IPS-18a (cell line): ENCODE measurements at regions not wholly inside any gene's neighbourhood (a gene's known extent, or its start where the extent isn't known, plus 50 kb on each side); places are given as distances from the start of the nearest gene placed in this dataset.

Source experiments
- H3K27ac ChIP-seq: one replicate; pipeline ENCODE4 v1.5.1; 2013; ENCODE audit warnings: low read length
- H3K27me3 ChIP-seq: one replicate; pipeline ENCODE4 v1.6.1; 2013; ENCODE audit warnings: mild to moderate bottlenecking, low read length; ENCODE audit not compliant: control insufficient read depth, insufficient read depth
- H3K36me3 ChIP-seq: one replicate; pipeline ENCODE4 v1.6.1; 2013; ENCODE audit warnings: low read depth, low read length; ENCODE audit not compliant: control insufficient read depth
- H3K4me1 ChIP-seq: one replicate; pipeline ENCODE4 v1.6.1; 2013; ENCODE audit warnings: low read depth, low read length; ENCODE audit not compliant: control insufficient read depth
- H3K4me3 ChIP-seq: one replicate; pipeline ENCODE4 v1.5.1; 2013; ENCODE audit warnings: low read length
- H3K9ac ChIP-seq: one replicate; pipeline ENCODE4 v1.6.1; 2013; ENCODE audit warnings: mild to moderate bottlenecking, low read length, moderate library complexity
- H3K9me3 ChIP-seq: one replicate; pipeline ENCODE4 v1.6.1; 2013; ENCODE audit warnings: low read depth, low read length; ENCODE audit not compliant: control insufficient read depth

DNA sequence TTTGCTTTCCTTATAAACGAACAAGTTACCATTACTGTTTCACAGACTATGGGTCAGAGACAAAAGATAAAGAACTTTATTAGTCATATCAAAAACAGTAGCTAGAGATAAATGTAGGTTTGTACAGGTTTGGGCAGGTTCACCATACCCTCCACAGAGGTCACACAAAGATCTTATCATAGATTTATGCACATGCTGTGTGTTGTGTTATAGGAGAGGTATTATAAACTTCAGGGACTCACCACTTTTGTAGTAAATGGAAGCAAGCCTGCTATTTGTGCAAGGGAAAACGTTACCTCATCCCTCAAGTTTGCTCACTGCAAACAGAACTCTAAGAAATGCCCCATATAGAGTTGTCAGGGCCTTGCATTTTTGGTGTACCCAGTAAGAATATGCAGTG is 584.5 kb upstream of the LRRTM1 start:
- Histone ChIP-seq H3K27ac (no peak overlapping the region), H3K9me3 (no peaks in the 10 kb centered on the region)

DNA sequence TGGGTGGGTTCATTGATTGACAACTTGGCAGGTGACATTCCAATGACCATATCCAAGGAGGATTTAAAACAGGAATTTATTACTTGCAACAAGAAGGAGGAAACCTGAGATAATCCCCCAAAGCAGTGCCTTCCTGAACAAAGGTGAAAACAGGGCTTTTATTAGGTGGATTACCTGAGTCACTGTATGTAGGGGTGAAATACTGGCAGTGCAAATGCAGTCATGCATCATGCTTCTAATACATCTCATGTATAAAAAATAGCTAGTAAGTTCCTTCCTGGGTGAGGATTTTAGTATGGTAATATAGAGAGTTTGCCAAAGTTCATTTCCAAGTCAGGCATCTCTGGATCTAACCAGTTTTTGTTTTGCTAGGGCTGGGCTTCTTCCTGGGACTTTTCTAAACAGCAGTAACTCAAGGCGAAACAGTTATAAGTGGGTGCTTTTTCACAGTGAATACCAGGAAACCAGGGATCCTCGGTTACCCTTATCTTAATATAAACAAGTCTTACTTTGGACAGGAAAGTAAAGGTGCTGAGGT is 583.4 kb upstream of the LRRTM1 start:
- Histone ChIP-seq H3K4me3 (no peak overlapping the region), H3K36me3 (no peaks in the 10 kb centered on the region), H3K9ac (no peak overlapping the region), H3K9me3 (no peaks in the 10 kb centered on the region), H3K4me1 (no peaks in the 10 kb centered on the region), H3K27me3 (no peaks in the 10 kb centered on the region), H3K27ac (no peak overlapping the region)

More for the DNA sequence above, 584.5 kb upstream of the LRRTM1 start:
- no peaks in the 10 kb centered on the region for H3K4me1 ChIP-seq
- H3K4me3 ChIP-seq, result no peak overlapping the region
- no peaks in the 10 kb centered on the region for H3K27me3 ChIP-seq
- no peaks in the 10 kb centered on the region for H3K36me3 ChIP-seq
- no peak overlapping the region for H3K9ac ChIP-seq

DNA sequence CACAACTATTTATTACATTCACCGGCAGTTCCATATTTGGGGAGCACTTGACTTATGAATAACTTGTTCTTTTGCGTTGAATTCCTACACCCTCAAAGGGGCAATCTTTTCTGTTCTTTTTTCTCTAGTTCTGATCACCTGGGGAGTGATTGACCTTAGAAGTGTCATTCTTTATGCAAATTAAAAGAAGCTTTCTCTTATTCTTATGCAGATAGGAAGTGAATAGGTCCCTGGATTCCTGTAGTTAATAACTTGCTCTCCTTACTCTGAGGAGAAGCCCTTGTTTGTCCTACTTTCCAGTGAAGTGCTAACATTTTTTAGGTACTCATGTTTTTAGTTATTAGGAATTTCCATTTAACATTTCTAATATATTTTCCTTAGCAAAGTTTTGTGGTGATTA is 569.8 kb upstream of the LRRTM1 start:
- Histone ChIP-seq H3K27ac (peak overlapping the region; percentile 28), H3K27me3 (no peaks in the 10 kb centered on the region), H3K9me3 (no peaks in the 10 kb centered on the region), H3K4me3 (peak overlapping the region; percentile 18), H3K36me3 (no peaks in the 10 kb centered on the region), H3K9ac (no peak overlapping the region), H3K4me1 (peaks cover 31% of the 10 kb centered on the region)

DNA sequence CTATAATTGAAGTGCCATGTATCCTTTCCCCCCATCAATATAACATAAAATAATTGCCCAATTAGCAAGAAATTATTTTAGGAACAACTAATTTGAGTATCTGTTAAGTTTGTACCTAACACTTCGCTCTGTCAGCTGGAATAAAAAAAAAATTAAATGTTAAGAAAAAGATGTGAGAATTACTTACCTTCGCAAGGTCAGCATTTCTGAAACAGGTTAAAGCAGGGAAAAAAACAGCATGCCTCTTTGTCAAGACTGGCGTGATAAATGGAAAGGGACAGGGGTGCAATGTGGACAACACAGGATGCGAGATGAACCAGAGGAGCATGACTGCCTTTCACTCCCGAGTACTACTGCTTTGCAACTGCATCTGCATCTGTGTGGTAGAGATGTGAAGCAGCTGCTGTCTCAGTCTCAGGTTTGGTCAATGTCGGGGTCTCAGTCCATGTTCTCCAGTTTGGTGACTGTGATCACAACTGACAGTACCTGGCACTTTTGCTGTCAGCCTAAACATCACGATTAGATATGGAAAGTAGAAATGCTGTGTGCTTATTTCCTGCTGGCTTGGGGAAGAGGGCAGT is 565.4 kb upstream of the LRRTM1 start:
- Histone ChIP-seq H3K4me3 (no peak overlapping the region), H3K27me3 (no peaks in the 10 kb centered on the region), H3K9me3 (no peaks in the 10 kb centered on the region), H3K27ac (no peak overlapping the region), H3K9ac (no peak overlapping the region), H3K36me3 (no peaks in the 10 kb centered on the region), H3K4me1 (peaks cover 24% of the 10 kb centered on the region)

DNA sequence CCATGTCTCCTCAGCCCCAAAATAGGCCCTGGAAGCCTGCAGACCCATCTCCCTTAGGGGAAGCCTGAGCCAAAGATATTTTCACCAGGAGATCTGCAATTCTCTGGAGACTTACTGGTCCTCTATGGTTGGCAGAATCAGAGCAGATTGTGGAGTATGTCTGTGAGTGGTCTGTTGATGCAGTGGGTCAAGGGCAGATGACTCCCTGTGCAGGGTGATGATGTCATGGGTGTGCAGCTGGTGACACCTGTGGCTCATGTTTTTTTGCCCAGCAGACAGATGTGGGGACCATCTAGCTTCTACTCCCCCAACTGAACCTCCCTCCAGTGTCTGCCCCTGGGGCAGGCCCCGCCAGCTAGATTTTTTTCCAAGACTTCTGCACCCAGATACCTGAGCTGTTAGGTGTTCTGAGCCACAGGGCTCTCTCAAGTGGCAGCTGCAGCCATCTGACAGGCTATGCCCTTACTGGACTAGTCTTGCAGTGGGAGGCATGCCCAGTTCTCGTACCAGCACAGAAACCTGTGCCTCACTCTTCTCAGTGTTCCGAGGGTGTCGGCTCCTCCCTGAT is 558.7 kb upstream of the LRRTM1 start:
- H3K36me3 ChIP-seq, result no peaks in the 10 kb centered on the region
- H3K4me3 ChIP-seq, result no peak overlapping the region
- no peaks in the 10 kb centered on the region for H3K27me3 ChIP-seq
- H3K4me1 ChIP-seq, result peaks cover 4% of the 10 kb centered on the region
- H3K9ac ChIP-seq, result no peak overlapping the region
- no peaks in the 10 kb centered on the region for H3K9me3 ChIP-seq
- H3K27ac ChIP-seq, result no peak overlapping the region

DNA sequence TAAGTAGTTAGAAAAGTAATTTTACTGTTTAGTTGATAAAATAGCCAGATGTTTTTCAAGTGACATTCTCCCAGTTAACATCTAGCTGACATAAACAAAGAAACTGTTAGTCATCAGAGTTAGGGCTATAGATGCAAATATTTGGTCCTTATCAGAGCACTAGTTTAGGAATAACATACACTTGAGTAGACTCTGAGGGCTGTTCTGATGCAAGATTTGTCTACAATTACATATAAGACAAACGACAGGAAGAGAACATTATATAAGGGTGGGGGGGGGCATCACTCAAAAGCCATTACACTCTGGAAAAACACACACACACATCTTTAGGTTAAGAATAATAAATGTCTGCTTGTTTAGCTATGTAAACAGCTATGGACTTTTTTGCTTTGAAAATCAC is 554.4 kb upstream of the LRRTM1 start:
- H3K27ac ChIP-seq, result no peak overlapping the region
- H3K4me1 ChIP-seq, result peaks cover 4% of the 10 kb centered on the region
- no peak overlapping the region for H3K4me3 ChIP-seq
- no peaks in the 10 kb centered on the region for H3K36me3 ChIP-seq
- no peaks in the 10 kb centered on the region for H3K9me3 ChIP-seq
- no peak overlapping the region for H3K9ac ChIP-seq
- no peaks in the 10 kb centered on the region for H3K27me3 ChIP-seq

DNA sequence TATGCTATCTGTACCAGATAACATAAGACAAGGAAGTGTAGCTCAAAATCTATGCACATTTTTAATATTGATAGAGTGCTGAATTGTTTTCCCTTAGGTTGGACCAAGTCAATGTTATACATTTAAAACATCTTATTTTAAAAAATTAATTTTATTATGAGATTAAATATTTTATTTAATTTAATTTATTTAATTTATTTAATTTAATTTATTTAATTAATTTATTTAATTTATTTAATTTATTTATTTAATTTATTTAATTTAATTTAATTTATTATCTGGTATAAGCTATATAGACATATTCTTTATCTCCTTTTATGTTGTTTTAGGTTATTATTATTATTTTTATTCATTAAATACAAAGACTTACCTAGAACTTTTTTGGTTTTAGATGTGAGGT is 551.7 kb upstream of the LRRTM1 start:
- no peak overlapping the region for H3K4me3 ChIP-seq
- no peak overlapping the region for H3K9ac ChIP-seq
- H3K27ac ChIP-seq, result no peak overlapping the region
- H3K9me3 ChIP-seq, result no peaks in the 10 kb centered on the region
- H3K4me1 ChIP-seq, result peaks cover 4% of the 10 kb centered on the region
- H3K27me3 ChIP-seq, result no peaks in the 10 kb centered on the region
- H3K36me3 ChIP-seq, result no peaks in the 10 kb centered on the region

DNA sequence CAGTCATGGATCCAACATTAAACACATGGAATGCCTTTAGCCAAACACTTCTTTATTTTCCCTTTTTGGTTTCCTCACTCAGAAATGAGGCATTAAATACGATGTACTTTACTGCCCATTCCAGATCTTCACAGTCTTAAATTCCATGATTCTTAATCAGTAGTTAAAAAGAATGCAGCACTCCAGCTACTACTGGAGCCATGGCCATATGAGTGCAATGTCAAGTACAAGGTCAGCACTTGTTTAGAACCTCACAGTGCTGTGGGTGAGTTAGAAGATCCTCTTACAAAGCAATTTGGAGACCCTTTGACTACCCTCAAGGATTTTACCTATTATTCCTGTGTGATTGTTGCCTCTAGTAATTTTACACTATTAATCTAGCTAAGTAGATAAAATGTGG is 550.3 kb upstream of the LRRTM1 start:
- no peak overlapping the region for H3K9ac ChIP-seq
- H3K4me3 ChIP-seq, result no peak overlapping the region
- no peaks in the 10 kb centered on the region for H3K9me3 ChIP-seq
- H3K27me3 ChIP-seq, result no peaks in the 10 kb centered on the region
- peaks cover 4% of the 10 kb centered on the region for H3K4me1 ChIP-seq
- no peak overlapping the region for H3K27ac ChIP-seq
- H3K36me3 ChIP-seq, result no peaks in the 10 kb centered on the region

DNA sequence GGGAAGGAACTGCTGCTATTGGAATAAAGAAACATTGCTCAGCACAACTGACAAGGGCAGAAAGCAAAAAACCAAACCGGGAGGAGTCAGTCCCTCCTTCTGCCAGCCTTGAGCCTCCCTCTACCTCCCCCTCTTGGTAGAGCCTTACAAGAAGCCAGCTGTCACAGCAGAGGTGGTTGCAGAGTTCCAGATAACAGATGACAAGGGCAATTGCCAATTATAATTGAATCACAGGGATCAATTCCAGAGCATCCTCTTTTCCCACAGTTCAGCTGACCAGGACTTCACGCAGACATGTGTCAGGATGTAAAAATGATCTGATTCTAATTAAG is 548.2 kb upstream of the LRRTM1 start:
- Histone ChIP-seq H3K27ac (no peak overlapping the region), H3K9me3 (no peaks in the 10 kb centered on the region), H3K27me3 (no peaks in the 10 kb centered on the region), H3K9ac (no peak overlapping the region), H3K4me3 (no peak overlapping the region), H3K36me3 (no peaks in the 10 kb centered on the region), H3K4me1 (no peaks in the 10 kb centered on the region)

DNA sequence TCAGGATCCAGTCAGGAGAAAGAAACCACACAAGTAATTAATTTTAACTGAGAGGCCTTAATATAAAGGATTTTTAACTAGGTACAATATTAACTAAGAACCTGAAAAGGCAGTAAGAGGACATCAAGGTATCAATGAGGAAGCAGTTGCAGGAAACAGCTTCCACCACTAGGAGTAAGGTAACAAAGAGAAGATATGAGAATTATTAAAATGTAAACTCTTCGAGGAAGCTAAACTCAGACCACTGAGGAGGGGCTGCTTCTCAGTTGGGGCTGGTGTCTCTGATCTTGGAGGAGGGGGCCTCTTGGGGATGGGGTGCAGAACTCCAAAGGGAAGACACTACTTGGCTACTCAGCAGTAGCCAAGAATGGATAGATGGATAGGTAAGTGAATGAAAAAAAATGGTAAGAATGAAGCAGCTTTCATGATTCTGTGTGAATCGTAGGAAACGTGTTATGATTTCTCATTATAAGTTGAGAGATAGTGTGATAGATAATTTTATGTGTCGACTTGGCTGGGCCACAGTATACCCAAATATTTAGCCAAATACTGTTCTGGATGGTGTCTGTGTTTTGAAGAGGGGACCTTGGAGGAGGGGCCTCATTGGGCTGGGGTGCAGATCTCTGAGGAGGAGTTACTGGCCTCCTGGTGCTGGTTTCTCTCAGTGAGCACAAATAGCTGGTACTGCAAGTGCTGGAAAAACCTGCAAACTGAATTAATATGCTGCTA is 547.7 kb upstream of the LRRTM1 start:
- Histone ChIP-seq H3K4me1 (no peaks in the 10 kb centered on the region), H3K36me3 (no peaks in the 10 kb centered on the region), H3K27ac (no peak overlapping the region), H3K4me3 (no peak overlapping the region), H3K9me3 (no peaks in the 10 kb centered on the region), H3K27me3 (no peaks in the 10 kb centered on the region), H3K9ac (no peak overlapping the region)

DNA sequence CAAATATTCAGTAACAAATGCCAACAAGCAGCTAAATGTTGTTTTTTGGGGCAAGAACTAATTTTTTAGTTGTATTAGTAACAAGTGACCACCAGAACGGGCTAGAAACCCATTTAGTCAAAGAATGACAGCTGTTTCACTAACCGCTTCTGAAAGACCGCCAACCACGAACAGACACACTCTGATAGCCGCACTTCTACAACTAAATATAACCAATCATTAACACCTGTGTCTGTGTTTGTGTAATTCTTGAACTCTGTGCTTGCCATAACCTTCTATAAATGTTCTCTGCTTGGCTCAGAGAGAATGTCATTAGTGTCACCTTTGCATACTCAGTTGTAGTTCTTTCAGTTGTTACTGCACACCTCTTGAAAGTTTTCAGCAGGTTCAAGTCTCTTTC is 526.3 kb upstream of the LRRTM1 start:
- Histone ChIP-seq H3K9ac (no peak overlapping the region), H3K27ac (no peak overlapping the region), H3K4me1 (no peaks in the 10 kb centered on the region), H3K9me3 (no peaks in the 10 kb centered on the region), H3K27me3 (no peaks in the 10 kb centered on the region), H3K36me3 (no peaks in the 10 kb centered on the region), H3K4me3 (no peak overlapping the region)

DNA sequence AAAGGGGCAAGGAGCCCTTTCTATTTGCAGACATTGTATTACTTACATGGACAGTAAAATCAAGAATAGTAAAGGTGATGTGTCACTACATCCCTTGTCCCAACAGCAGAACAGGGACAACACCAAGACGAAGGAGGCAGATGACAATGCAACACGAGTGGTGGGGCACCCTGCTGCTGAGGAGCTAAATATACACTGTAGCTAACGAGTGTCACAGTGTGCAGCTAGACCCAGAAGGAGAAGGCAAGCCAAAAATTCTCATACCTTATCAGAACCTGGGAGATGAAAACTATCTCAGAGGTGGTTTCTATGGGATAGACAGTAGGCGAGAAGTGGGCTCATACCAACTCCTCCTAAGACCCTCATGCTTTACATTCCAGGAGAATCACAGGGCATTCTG is 518.4 kb upstream of the LRRTM1 start:
- Histone ChIP-seq H3K27me3 (no peaks in the 10 kb centered on the region), H3K27ac (no peak overlapping the region), H3K4me3 (no peak overlapping the region), H3K9me3 (no peaks in the 10 kb centered on the region), H3K4me1 (no peaks in the 10 kb centered on the region), H3K36me3 (no peaks in the 10 kb centered on the region), H3K9ac (no peak overlapping the region)
